Renal cortical epithelial cell (primary cell): ENCODE measurements at regions not wholly inside any gene's neighbourhood (a gene's known extent, or its start where the extent isn't known, plus 50 kb on each side); places are given as distances from the start of the nearest gene placed in this dataset.

ENCODE experiments used
- DNase-seq: peaks from one replicate; pipeline ENCODE4 v3.0.0-alpha.2; 2011; ENCODE audit warnings: low read depth

DNA sequence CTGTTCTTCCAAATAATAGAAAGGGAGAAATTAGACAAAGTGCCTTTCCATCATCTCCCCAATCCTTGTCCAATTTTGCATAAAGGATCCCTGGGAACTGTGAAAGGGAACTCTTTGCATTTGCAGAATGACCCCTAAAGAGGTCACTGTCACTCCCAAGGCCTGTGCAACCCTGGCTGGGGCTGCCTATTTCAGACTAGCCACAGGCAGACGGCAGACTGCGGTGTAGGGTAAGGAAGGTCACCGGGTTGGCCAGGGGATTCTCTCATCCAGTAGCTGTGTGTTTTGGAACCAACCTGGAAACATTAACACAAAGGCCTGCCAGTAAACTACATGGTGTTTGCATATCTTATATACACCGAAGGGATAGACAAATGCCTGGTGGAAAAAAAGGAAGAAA, 818.7 kb downstream of the BCL11A start:
- no peak for DNase-seq

DNA sequence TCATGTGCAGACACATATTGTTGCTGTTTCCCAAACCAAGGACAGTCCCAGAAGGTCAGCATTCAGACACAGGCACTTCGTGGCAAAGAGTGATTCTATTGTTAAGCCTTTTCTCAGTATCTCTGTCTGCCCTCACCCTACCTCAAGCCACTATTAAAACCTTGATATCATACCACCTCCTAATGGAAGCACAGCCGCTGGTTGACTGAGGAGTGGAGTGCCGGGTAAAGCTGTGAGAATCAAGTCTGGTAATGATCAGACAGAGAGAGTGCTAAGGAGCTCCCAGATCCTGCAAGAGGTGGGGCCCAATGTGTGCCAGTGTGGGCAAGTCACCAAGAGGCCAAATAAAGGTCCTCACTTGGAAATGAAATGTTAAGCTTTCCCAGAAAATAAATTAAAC, 819.5 kb downstream of the BCL11A start:
- no peak for DNase-seq

DNA sequence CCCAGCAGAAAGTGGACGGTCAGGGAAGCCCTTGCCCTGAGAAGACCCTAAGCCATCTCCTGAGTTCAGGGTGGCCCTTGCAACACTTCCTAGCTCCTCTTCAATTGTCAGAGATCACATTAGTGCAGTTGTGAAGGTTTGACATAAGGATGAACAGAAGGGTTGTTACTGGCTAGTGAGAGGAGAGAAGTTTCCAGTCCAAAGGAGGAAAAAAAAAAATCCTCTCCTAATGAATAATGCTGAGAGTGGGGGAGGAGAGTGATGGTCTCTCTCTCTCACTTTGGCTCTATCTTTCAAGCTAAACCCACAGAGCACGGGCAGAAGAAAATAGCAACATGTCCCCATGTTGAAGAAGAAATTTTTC, 819.9 kb downstream of the BCL11A start:
- no peak for DNase-seq

DNA sequence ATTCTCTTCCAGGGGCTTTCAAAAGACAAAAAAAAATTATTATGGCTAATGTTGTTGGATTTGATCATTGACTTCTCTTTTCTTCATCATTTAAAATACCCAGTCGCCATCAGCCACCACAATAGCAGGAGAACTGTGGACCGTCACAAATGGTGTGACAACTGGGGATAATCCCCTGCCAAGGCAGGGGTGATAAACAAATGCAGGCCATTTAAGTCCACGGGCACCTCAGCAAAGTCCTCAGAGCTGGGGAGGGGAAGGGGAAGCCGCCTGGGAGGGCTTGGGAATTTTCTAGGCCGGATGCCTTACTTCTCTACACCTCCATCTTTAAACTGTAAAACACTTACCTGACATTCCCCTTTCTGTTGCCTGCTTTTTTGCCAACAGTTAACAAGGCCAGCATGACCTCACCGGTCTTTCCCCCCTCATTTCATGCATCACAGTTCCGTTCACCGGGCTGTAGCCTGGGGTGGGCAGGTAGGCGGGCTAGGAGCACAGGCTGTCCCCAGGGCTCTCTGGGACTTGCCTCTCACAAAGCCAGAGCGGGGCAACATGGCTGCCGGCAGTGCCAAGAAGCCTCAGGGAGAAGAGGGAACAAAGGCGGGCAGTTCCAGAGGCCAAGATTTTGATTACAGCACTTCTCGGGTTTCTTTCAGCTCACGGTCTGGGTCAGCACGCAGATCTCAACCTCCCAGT, 820.4 kb downstream of the BCL11A start:
- no peak for DNase-seq

DNA sequence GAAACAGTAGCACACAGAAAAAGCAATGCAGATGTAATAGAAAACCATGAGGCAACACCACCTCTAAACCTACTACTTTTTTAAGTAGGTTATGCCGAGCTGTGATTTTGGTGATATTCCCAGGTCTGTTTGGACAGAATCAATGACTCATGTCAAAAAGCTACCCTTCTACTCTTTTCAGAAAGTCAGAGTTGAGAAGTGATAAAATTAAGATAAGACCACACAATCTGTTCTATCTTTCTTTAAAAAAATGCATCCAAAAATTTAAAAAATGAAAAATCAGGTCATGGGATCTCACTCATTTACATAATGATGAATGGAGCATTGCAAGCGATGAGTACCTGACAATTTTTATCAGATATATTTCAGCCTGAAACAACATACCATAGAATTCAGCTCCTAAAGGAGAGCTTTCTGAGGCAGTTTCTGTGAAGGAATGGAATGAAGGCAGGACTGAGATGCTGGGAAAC, 826.3 kb downstream of the BCL11A start:
- DNase-seq: no peak

DNA sequence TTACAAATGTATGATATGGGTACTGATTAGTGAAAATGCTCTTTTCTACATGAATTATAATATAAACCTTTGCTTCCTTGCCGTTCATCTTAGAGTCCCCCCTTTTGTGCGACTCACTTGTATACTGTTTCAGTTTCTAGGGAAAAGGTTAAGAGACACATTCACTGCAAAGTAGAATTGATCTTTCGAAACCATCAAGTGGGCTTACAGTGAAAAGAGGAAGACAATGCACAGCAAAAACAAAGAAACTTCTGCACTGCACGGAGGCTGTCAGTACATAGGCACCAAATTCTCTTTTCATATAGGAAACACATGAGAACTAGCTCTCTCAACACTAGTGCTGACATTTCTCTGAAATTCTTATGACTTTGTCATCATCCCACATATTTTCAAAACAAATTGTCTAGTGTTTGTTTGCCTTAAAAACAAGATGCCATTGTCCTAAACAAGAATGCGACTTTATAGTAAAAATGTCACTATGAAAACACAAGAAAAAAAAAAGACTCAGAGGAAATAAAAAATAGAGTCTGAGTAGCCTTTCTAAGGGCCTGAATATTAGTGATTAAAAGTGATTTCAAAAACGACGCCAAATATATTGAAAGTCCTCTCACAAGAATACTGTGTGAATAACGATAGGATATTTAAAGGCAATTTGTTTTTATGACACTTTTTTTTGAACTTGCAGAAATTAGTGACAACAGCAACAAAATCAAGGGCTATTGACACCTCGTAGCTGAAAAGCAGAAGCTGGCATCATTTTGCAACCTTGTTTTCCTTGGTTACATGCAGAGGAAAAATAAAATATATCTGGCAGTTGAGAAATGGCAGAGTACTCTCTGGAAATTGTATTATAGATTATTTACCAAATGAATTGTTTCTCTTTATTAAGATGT, 827.0 kb downstream of the BCL11A start:
- DNase-seq: no peak

DNA sequence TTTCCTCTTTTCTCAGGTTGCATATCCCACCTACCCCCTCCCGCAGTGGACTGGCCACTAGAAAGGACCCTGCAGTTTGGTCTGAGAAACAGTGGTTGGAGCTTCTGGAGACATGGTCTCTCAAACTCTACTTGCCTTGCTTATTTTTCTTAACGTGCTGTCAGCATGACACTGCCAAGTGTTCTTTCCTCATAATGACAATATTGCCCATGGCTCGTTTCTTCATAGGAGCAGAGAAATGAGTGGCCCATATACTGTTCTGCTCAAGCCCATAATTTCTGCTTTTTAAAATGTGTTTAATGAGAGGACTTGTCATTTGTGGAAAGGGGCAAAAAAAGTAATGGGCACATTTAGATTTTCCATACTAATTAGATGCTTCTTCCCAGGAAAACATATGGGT, 828.7 kb downstream of the BCL11A start:
- DNase-seq: no peak

DNA sequence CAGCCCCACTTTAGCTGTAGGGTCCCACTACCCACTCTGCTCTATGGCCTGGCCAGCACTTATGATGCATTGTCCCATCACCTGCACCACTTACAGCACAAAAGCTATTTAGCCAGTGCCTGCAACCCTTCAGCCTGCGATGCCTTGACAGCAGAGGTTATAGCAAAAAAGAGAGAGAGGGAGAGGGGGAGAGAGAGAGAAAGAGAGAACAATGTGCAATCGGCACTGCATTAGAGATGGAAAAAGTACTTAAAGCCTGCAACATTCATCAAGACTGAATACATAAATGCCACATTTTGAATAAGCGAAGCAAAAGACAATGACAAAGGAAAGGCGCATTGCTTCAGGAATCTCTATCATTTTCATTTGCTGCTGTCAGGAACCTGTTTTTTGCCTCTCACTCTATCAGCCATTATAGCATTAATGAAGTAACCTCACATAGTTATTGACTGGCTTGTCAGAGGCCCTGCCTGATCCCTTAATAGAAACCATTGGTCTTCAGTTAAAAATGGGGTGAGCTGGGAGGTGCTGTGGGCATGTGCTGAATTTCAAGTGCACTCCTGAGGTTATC, 833.1 kb downstream of the BCL11A start:
- no peak for DNase-seq

DNA sequence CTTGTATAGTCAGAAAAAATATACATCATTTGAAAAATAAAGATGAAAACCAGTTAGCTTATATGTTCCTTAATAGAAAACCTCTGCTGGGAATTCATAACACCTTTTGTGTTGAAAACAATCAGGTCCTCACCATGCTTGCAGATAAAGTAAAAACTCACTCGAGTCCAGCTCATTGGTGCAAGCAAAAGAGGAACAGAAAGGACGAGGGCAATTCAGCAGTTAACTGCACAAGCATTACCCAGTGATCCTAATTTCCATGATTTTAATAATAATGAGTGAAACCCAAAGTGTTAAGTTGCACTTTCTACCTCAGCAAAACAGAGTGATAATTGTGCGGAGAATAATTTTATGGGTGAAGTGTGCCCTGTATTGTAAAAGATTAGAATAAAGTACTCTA, 839.9 kb downstream of the BCL11A start:
- no peak for DNase-seq

DNA sequence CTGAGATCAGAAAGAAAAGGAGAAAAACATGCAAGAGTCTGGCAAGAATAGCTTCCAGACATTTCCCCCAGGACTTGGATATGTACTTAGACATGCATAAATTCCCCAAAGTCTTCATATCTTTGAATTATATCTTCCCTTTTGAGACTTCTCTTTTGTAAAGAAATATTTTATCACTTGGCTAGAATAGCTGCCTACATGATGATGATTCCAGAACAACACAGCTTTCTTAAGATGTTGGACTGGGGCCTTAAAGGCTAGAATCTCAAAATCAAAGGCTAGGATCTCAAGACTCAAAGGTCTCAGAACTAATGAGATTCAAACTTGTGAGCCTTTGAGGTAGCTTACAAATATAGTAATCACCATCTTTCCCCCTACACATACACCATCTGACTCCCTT, 842.3 kb downstream of the BCL11A start:
- no peak for DNase-seq

DNA sequence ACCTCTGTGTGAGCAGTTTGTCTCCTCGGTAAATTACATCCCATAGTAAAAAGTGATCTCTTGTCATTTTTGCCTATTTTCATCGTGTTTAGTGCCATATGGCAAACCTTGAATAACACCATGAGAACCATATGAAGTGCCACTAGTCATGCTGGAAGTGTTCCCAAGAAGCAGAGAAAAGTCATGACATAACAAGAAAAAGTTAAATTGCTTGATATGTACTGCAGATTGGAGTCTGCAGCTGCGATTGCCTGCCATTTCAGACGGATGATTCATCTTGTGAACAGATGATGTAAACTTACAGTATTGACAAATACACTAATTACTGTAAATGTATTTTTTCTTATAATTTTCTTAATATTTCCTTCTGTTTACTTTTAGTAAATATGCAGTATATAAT, 846.7 kb downstream of the BCL11A start:
- no peak for DNase-seq

DNA sequence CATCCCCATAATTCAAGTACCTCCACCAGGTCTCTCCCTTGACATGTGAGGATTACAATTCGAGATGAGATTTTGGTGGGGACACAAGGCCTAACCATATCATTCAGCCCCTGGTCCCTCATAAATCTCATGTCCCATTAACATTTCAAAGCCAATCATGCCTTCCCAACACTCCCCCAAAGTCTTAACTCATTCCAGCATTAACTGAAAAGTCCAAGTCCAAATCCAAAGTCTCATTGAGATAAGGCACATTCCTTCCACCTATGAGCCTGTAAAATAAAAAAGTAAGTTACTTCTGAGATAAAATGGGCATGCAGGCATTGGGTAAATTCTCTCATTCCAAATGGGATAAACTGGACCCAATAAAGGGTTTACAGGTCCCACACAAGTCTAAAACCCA, 849.7 kb downstream of the BCL11A start:
- no peak for DNase-seq

DNA sequence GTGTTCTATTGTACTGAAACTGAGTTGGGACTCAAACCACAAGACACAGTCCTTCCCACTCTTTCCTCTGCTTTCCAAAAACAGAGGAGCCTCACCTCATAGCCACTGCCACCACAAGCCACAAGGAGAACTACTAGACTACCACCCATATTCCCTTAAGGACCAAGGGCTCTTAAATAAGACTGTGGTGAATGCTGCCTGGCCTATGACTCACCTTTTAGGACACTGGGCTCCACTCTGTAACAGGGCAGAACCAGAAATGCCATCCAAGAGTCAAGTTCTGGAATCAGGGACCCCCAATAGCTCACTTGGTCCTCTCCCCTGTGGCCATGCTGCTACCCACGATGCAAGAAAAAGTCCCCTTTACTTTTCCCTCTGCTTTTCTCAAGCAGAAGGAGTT, 851.4 kb downstream of the BCL11A start:
- DNase-seq: no peak

DNA sequence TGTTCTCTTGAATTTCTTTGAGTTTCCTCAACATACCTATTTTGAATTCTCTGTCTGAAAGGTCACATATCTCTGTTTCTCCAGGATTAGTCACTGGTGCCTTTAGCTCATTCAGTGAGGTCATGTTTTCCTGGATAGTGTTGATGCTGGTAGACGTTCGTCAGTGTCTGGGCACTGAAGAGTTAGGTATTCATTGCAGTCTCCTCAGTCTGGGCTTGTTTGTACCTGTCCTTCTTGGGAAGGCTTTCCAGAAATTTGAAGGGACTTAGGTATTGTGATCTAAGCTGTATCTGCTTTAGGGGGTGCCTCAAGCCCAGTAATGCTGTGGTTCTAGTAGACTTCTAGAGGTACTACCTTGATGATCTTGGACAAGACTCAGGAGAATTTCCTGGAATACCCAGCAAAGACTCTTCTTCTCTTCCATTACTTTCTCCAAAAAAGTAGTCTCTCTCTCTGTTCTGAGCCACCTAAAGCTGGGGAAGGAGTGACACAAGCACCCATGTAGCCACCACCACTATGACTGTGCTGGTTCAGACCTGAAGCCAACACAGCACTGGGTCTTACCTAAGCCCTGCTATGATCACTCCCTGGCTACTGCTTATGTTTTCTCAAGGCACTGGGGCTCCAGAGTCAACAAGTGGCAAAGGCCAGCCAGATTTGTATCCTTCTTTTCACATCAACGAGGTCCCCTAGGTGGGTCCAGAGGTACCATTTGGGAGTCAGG, 852.0 kb downstream of the BCL11A start:
- DNase-seq: no peak

DNA sequence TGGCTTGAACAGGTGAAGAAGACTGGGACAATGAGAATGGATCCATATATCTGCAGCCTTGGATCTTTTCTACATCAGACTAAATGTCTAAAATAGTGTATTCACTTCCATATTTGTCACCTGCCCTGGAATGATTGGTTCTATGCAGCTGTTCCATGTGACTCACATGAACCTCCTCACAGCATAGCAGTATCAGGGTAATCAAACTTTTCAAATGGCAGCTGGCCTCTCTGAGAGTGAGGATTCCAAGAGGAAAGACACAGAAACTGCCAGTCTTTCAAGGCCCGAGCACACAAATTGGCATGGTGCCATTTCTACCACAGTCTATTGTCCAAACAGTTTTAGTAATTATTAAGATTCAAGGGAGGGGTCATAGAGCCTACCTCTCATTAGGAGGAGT, 859.3 kb downstream of the BCL11A start:
- DNase-seq: no peak

DNA sequence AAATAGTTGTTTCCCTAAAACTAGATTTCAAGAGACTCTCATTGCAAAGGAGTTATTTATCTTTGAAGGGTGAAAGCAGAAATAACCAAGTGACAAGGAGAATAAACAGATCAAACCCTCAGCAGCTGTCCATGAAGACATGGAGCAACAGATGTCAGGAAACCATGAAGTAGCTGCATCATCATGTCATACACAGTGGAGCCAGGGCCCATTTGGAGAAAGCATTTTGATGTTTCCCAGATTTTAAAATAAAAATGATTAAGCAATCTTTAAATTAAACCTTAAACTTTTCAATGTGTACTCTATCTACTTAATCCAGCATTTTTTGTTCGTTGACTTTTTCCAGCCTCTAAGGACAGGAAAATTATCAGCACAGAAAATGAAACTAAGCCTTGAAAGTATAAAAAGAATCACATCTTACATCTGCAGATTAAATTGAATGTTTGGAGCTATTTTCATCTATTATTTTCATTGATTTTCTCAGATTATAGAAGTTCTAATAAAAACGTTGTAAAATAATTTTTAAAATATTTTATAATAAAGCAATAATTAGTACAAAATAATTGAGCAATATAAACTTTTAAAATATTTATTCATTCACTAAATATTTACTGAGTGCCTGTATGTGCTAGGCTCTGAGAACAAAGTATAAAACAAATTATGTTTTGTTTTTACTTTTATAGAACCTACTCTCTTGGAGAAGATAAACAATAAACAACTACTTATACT, 860.1 kb downstream of the BCL11A start:
- no peak for DNase-seq

DNA sequence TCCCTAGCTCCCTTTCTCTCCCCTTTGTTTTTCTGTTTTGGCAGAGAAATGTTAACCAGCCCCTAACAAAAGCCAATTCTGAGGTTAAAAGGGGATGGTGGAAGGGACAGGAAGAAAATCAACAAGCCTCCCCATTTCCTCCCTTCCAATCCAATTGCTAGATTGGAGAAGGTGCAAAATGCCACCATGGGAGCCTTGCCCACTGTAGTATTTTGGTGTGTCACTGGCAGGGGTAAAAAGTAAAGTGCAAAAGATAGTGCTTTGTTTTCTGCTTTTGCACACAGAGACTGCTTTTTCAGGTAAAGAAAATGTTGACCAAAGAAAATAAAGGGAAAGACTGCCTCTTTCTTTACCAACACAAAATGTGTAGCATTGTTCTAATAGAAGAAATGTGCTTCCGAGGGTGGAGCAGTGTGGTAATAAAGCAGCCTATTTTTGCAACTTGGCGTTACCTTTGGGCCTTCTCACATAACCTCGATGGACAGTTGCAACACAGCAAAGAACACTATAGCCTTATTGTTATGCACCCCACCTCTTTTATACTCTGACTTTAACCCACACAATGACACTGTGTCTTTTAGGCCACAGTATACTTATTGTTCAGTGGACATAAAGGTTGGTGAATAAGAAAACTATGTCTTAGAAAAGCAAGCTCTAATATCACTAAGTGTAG, 861.8 kb downstream of the BCL11A start:
- no peak for DNase-seq

DNA sequence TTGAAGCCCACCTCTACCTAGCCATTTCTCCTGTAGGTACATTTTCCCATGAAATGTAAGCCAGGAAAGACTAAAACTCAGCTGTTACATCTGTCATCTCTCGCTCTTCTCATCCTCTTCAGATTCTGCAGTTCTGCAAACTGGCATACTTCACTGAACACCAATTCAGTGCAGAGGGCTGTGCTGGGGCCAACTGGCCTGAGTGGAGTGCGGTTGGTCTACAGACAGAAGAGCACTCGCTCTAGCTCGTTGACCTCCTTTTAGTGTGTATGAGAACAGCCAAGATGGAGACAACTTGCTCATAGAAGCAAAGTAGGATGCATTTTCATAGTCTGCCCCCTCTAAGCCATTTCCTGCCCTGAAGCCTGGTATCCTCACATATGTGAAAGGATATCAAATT, 862.6 kb downstream of the BCL11A start:
- DNase-seq: no peak

DNA sequence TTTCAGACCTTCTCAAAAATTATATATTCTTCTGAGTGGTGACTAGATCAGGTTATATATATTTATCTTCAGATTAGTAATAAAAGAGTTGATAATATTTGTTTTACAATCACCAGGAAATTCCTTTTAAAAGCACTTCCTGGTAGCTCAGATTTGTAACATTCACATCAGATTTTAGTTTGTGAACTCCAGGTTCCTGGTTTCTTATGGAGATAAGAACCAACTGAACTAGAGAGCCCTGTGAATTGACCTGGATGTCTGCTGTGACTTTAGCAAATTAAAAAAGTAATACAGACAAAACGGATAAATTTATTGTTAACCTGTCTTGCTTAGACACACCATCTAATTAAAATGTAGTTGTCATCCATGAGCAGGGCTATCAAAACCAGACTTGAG, 868.7 kb downstream of the BCL11A start:
- no peak for DNase-seq

DNA sequence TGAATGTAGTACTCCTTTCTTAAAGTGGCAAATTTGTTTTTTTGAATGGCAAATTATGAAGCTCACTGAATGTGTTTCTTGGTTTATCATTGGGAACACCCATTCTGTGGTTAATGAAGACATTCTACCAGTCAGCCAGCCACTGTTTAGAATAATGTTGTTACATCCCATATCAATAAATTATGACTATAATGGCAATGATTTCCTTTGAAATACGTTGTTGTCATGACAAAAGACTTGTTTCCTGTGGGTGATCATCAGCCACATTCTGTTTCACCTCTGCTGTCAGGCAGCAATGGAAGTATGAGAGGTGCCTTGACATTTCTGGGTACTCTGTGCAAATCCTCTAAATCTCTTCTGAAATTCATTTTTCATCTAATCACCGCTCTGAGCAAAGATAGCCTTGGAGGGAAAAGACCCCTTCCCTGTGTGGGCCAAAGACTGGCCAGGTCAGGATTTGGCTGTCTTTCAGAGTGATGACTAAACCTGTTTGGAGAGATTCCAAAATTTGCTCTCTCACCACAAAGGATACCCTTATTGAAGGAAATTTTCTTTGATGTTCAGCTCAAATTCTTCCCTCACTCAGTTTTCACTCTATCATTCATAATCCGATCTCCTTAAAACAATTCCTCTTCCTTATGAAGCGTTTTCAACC, 869.2 kb downstream of the BCL11A start:
- DNase-seq: peak; percentile 1

DNA sequence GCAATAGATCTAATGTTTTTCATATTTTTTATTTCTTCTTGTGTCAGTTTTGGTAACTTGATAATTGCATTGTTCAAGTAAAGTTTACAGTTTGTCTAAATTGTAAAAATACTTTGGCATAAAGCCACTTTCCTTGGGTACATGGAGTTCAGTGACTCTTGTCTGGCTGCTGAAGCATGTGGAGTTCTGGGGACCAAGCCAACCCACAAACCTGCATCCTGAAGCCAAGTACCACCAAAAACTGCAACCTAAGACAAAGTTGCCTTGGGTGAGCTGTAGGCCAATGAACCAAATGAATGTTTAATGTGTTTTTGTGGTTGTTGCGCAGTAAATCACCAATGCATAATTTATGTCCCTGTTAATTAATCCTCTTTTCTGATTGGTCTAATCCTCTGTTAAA, 872.6 kb downstream of the BCL11A start:
- peak; percentile 42 for DNase-seq
